MCF 10A (cell line): ENCODE measurements at regions not wholly inside any gene's neighbourhood (a gene's known extent, or its start where the extent isn't known, plus 50 kb on each side); places are given as distances from the start of the nearest gene placed in this dataset.

Experiments
- BruUV-seq: library from RNA; stranded (reverse); fragments of 400-500 nt; replicated peaks from 2 replicates; lab custom pipeline; 2021; lab: Mats Ljungman, UMichigan
- CTCF ChIA-PET: fragments of 300-600 bp; sonication (Branson Sonifier 250); formaldehyde crosslinking; extraction: SDS; loops from one replicate; lab custom pipeline; 2021; ENCODE audit warnings: antibody characterized with exemption, inconsistent platforms; lab: Yijun Ruan, JAX
- POLR2A ChIA-PET: fragments of 300-600, 350-650 bp; sonication (Branson Sonifier 250); formaldehyde crosslinking; extraction: SDS; loops from one replicate; lab custom pipeline; 2020; ENCODE audit warnings: antibody characterized with exemption, inconsistent platforms; lab: Yijun Ruan, JAX
- DNase-seq: peaks from one replicate; pipeline ENCODE4 v3.0.0-alpha.2; 2018; ENCODE audit not compliant: unreplicated experiment
- H3K27ac Mint-ChIP-seq: one replicate; pipeline ENCODE4 v1.8.0; 2022; ENCODE audit warnings: mild to moderate bottlenecking, low read depth, mixed read lengths; ENCODE audit not compliant: unreplicated experiment
- H3K27me3 Mint-ChIP-seq: one replicate; pipeline ENCODE4 v1.8.0; 2022; ENCODE audit warnings: mixed read lengths; ENCODE audit not compliant: insufficient read depth, unreplicated experiment
- H3K36me3 Mint-ChIP-seq: one replicate; pipeline ENCODE4 v1.8.0; 2022; ENCODE audit warnings: mild to moderate bottlenecking, moderate library complexity, mixed read lengths; ENCODE audit not compliant: insufficient read depth, unreplicated experiment
- H3K4me1 Mint-ChIP-seq: one replicate; pipeline ENCODE4 v1.8.0; 2022; ENCODE audit warnings: mixed read lengths; ENCODE audit not compliant: insufficient read depth, unreplicated experiment
- H3K4me3 Mint-ChIP-seq: one replicate; pipeline ENCODE4 v1.8.0; 2022; ENCODE audit warnings: mild to moderate bottlenecking, moderate library complexity, mixed read lengths; ENCODE audit not compliant: unreplicated experiment
- H3K9me3 Mint-ChIP-seq: one replicate; pipeline ENCODE4 v1.8.0; 2022; ENCODE audit warnings: mixed read lengths; ENCODE audit not compliant: unreplicated experiment
- CTCF ChIP-seq: fragments of 200-600 bp; IDR thresholded peaks from one replicate; pipeline ENCODE4 v1.8.0; 2022; ENCODE audit warnings: antibody characterized with exemption, mild to moderate bottlenecking; ENCODE audit not compliant: unreplicated experiment
- intact Hi-C: fragments of 100-400 bp; cut with micrococcal nuclease; formaldehyde crosslinking; loops from 2 replicates; pipeline ENCODE4 v1.14.1; 2022

GRCh38 chr3:66800941-66801545 is 197.1 kb upstream of the KBTBD8 start:
- Mint-ChIP-seq H3K9me3 (no peaks in the 10 kb centered on the region), H3K4me1 (no peaks in the 10 kb centered on the region), H3K27ac (no peak overlapping the region), H3K4me3 (no peak overlapping the region), H3K27me3 (no peaks in the 10 kb centered on the region), H3K36me3 (no peaks in the 10 kb centered on the region)
- BruUV-seq = no TSS peak
- CTCF ChIA-PET = interaction anchor here (0.6 to 2.6 kb wide), 3 partner anchors 17 to 393 kb away, joined by 3 to 12 read pairs (median 3); no protein-coding TSS in a partner anchor
- DNase-seq = no peak
- POLR2A ChIA-PET = interaction anchor here (0.6 kb wide), 1 partner anchor 53 kb away, joined by 3 read pairs; no protein-coding TSS in a partner anchor
- intact Hi-C loops = no loop called here
- TF ChIP-seq CTCF = no peak

GRCh38 chr3:66803206-66803605 is 194.9 kb upstream of the KBTBD8 start:
- POLR2A ChIA-PET = interaction anchor here (0.6 kb wide), 1 partner anchor 8 kb away, joined by 5 read pairs; no protein-coding TSS in a partner anchor
- Mint-ChIP-seq H3K27ac (no peak overlapping the region), H3K27me3 (no peaks in the 10 kb centered on the region), H3K36me3 (no peaks in the 10 kb centered on the region), H3K4me1 (no peaks in the 10 kb centered on the region), H3K9me3 (no peaks in the 10 kb centered on the region), H3K4me3 (no peak overlapping the region)
- CTCF ChIA-PET = interaction anchor here (0.6 to 4.4 kb wide), 8 partner anchors 12 to 399 kb away, joined by 3 to 29 read pairs (median 4); no protein-coding TSS in a partner anchor
- DNase-seq = no peak
- BruUV-seq = no TSS peak
- no peak for TF ChIP-seq CTCF
- intact Hi-C loops = no loop called here

GRCh38 chr3:66803721-66804695 is 194.1 kb upstream of the KBTBD8 start:
- H3K27me3 Mint-ChIP-seq = no peaks in the 10 kb centered on the region
- no peaks in the 10 kb centered on the region for H3K4me1 Mint-ChIP-seq
- POLR2A ChIA-PET = interaction anchor here (0.6 kb wide), 2 partner anchors 362 to 1024 kb away, joined by 3 read pairs; no protein-coding TSS in a partner anchor
- CTCF ChIA-PET = interaction anchor here (0.6 to 4.4 kb wide), 7 partner anchors 12 to 400 kb away, joined by 3 to 29 read pairs (median 4); no protein-coding TSS in a partner anchor
- BruUV-seq = no TSS peak
- H3K27ac Mint-ChIP-seq = no peak overlapping the region
- H3K4me3 Mint-ChIP-seq = no peak overlapping the region
- no peak for TF ChIP-seq CTCF
- H3K36me3 Mint-ChIP-seq = no peaks in the 10 kb centered on the region
- H3K9me3 Mint-ChIP-seq = no peaks in the 10 kb centered on the region
- DNase-seq = no peak
- intact Hi-C loops = no loop called here
